OCI-LY3 (cell line): ENCODE measurements at regions not wholly inside any gene's neighbourhood (a gene's known extent, or its start where the extent isn't known, plus 50 kb on each side); places are given as distances from the start of the nearest gene placed in this dataset.

Experiments
- H2AFZ ChIP-seq: fragments of 200-600, 300-600 bp; shearing (Covaris generic); 2 replicates; pipeline ENCODE4 v1.6.0; 2014; ENCODE audit warnings: antibody characterized with exemption, low read depth, low read length
- H3K27ac ChIP-seq: fragments of 200-600, 300-600 bp; sonication (generic); 2 replicates; pipeline ENCODE4 v1.5.1; 2014; ENCODE audit warnings: mild to moderate bottlenecking, low read length, moderate library complexity, mixed read lengths
- H3K27me3 ChIP-seq: fragments of 200-600, 300-600 bp; sonication (generic); 2 replicates; pipeline ENCODE4 v1.6.1; 2014; ENCODE audit warnings: low read depth, low read length, mixed read lengths
- H3K36me3 ChIP-seq: fragments of 200-600, 300-600 bp; sonication (generic); replicated peaks from 2 replicates; pipeline ENCODE3; 2014; ENCODE audit warnings: low read depth, low read length, mixed read lengths
- H3K4me1 ChIP-seq: fragments of 300-600, 200-600 bp; sonication (generic); 2 replicates; pipeline ENCODE4 v1.6.1; 2014; ENCODE audit warnings: low read length, mixed read lengths
- H3K4me2 ChIP-seq: fragments of 200-600, 300-600 bp; sonication (generic); 2 replicates; pipeline ENCODE4 v1.6.1; 2014; ENCODE audit warnings: low read length, mixed read lengths
- H3K4me3 ChIP-seq: fragments of 300-600, 200-600 bp; sonication (generic); 2 replicates; pipeline ENCODE4 v1.5.1; 2014; ENCODE audit warnings: antibody characterized with exemption, mild to moderate bottlenecking, low read length, moderate library complexity
- H3K79me2 ChIP-seq: fragments of 300-600, 200-600 bp; shearing (Covaris generic); 2 replicates; pipeline ENCODE4 v1.6.1; 2014; ENCODE audit warnings: mild to moderate bottlenecking, low read length, mixed read lengths
- H3K9ac ChIP-seq: fragments of 300-600, 200-600 bp; shearing (Covaris generic); 2 replicates; pipeline ENCODE4 v1.6.0; 2014; ENCODE audit warnings: mild to moderate bottlenecking, low read length, moderate library complexity
- H3K9me3 ChIP-seq: fragments of 200-600, 300-600 bp; shearing (Covaris generic); 2 replicates; pipeline ENCODE4 v1.6.1; 2014; ENCODE audit warnings: low read length, mixed read lengths; ENCODE audit not compliant: insufficient read depth
- H4K20me1 ChIP-seq: fragments of 200-600, 300-600 bp; sonication (generic); 2 replicates; pipeline ENCODE4 v1.6.1; 2016; ENCODE audit warnings: low read length, mixed read lengths; ENCODE audit not compliant: insufficient read depth
- EZH2phosphoT487 ChIP-seq: fragments of 200-600 bp; shearing (Covaris generic); IDR thresholded peaks from 2 replicates; pipeline ENCODE4 v1.6.1; 2018; ENCODE audit warnings: antibody characterized with exemption, mixed run types, low read depth
- TF ChIP-seq, protein P1 (sequence below): fragments of 200-600, 300-600 bp; sonication (generic); IDR thresholded peaks from 2 replicates; pipeline ENCODE4 v1.5.1; 2014; ENCODE audit warnings: antibody characterized with exemption, low read length, low read depth

DNA sequence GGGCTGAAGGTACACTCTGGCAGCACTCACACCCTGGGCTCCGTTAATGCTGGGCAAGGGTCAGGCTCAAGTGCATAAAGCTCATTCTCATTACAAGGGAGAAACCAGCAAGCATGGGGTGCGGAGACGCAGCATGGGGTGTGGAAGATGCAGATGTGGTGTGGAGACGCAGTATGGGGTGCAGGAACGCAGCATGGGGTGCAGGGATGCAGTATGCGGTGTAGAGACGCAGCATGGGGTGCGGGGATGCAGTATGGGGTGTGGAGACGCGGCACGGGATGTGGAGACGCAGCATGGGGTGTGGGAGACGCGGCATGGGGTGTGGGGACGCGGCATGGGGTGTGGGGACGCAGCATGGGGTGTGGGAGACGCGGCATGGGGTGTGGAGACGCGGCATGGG, 390.7 kb downstream of the NPHP4 start:
- Histone ChIP-seq H3K9me3 (no peaks in the 10 kb centered on the region), H3K27ac (no peak overlapping the region), H3K4me3 (no peak overlapping the region), H3K4me2 (no peak overlapping the region), H3K4me1 (no peaks in the 10 kb centered on the region), H3K27me3 (no peaks in the 10 kb centered on the region), H4K20me1 (no peaks in the 10 kb centered on the region), H3K79me2 (no peaks in the 10 kb centered on the region), H2AFZ (no peak overlapping the region), H3K36me3 (no peaks in the 10 kb centered on the region), H3K9ac (no peak overlapping the region)
- TF ChIP-seq EZH2phosphoT487, result no peak
- TF ChIP-seq, protein P1, sequence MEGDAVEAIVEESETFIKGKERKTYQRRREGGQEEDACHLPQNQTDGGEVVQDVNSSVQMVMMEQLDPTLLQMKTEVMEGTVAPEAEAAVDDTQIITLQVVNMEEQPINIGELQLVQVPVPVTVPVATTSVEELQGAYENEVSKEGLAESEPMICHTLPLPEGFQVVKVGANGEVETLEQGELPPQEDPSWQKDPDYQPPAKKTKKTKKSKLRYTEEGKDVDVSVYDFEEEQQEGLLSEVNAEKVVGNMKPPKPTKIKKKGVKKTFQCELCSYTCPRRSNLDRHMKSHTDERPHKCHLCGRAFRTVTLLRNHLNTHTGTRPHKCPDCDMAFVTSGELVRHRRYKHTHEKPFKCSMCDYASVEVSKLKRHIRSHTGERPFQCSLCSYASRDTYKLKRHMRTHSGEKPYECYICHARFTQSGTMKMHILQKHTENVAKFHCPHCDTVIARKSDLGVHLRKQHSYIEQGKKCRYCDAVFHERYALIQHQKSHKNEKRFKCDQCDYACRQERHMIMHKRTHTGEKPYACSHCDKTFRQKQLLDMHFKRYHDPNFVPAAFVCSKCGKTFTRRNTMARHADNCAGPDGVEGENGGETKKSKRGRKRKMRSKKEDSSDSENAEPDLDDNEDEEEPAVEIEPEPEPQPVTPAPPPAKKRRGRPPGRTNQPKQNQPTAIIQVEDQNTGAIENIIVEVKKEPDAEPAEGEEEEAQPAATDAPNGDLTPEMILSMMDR, result no peak

DNA sequence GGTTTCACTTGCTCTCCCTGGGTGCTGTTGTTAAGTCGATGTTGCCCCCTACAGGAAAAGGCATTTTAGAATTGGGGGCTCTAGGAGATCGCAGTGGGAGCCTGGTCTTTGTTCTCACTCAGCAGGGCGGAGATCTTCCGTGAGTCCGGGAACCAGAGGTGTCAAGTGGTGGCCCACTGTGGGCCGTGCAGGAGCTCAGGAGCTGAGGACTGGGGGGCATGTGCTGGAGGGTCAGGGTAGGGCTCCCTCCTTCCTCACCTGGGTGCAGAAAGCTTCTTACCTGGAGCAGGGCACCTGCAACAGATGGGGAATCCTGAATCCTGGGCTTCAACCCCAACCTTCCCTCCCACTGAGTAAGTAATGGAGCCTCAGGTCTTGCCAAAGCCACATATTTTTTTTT, 392.7 kb downstream of the NPHP4 start:
- no peak overlapping the region for H3K4me3 ChIP-seq
- no peak overlapping the region for H2AFZ ChIP-seq
- no peaks in the 10 kb centered on the region for H3K27me3 ChIP-seq
- no peaks in the 10 kb centered on the region for H3K36me3 ChIP-seq
- no peak overlapping the region for H3K27ac ChIP-seq
- no peak overlapping the region for H3K4me2 ChIP-seq
- no peaks in the 10 kb centered on the region for H3K4me1 ChIP-seq
- H3K9ac ChIP-seq, result no peak overlapping the region
- no peaks in the 10 kb centered on the region for H3K79me2 ChIP-seq
- no peaks in the 10 kb centered on the region for H3K9me3 ChIP-seq
- H4K20me1 ChIP-seq, result no peaks in the 10 kb centered on the region
- no peak for TF ChIP-seq EZH2phosphoT487

DNA sequence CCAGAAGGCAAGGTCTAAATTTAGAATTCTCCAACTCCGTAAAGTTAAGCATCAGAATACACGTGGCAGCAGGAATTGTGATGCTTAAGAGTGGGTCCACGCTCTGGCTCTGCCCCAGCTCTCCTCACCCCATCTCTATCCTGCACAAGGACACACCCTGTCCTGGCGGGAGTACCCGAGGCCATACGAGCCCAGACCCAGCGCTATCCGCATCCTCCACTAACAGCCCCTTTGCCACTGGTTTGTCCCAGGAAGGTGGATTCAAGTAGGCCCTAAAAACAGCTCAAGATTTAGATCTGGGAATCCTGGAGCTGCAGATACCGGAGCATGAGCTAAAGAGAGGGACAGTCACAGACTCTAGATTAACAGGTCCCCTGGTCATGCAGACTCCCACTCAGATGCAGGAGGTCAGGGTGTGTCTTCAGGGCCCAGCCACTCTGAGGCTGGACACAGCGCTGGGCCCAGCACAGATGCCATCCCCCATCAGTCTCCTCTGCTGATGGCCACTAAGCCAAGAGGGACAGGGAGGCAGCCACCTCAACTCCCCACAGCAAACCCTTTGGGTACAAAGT, 393.3 kb downstream of the NPHP4 start:
- Histone ChIP-seq H2AFZ (no peak overlapping the region), H3K9me3 (no peaks in the 10 kb centered on the region), H3K27ac (no peak overlapping the region), H3K79me2 (no peaks in the 10 kb centered on the region), H3K36me3 (no peaks in the 10 kb centered on the region), H3K4me1 (no peaks in the 10 kb centered on the region), H3K4me2 (no peak overlapping the region), H3K4me3 (no peak overlapping the region), H3K27me3 (no peaks in the 10 kb centered on the region), H4K20me1 (no peaks in the 10 kb centered on the region), H3K9ac (no peak overlapping the region)
- no peak for TF ChIP-seq EZH2phosphoT487
- TF ChIP-seq, protein P1, result no peak

DNA sequence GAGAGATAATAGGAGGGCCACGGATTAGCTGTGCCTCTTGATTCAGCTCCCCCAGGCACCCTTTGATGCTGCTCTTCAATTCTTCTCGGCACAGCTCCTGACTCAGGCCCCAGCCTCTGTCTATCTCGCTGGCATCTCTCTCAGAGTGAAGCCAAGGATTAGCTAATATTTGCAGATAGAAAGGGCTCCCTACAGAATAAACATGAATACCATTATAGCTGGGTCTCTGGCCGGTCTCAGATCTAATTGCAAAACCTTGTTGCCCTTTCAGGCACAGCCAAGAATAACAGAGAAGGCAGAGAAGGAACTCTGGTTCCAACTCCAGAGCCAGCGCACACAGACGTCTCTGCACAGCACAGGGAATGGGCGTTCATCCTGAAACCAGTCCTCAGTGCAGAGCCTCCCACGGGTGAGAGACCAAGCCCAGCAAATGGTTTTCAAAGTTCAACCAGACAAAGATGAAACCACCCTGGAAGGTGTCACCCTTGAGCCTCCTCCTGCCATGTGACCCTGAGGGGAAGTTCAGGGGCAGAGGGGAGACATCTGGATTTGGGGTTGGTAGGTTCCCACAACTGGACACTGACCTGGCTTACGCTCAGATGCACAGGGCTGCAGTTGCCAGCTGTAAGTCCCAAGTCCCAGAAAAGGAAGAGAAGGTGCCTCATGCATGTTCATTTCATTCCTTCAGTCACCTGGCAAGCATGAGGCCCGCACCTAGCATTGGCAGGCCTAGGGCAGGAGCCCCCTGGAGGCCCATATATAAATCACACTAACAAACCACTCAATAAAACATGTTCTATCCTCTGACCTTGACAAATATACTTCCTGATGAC, 394.0 kb downstream of the NPHP4 start:
- H3K36me3 ChIP-seq, result no peaks in the 10 kb centered on the region
- H2AFZ ChIP-seq, result no peak overlapping the region
- H3K27ac ChIP-seq, result no peak overlapping the region
- no peaks in the 10 kb centered on the region for H4K20me1 ChIP-seq
- no peaks in the 10 kb centered on the region for H3K27me3 ChIP-seq
- H3K4me3 ChIP-seq, result no peak overlapping the region
- no peaks in the 10 kb centered on the region for H3K9me3 ChIP-seq
- no peaks in the 10 kb centered on the region for H3K79me2 ChIP-seq
- no peak overlapping the region for H3K9ac ChIP-seq
- no peak for TF ChIP-seq EZH2phosphoT487
- TF ChIP-seq, protein P1, result peak; percentile 18; the same call in 1 of the 2 replicates
- no peak overlapping the region for H3K4me2 ChIP-seq
- H3K4me1 ChIP-seq, result no peaks in the 10 kb centered on the region
